HepG2 (cell line): ENCODE measurements at regions not wholly inside any gene's neighbourhood (a gene's known extent, or its start where the extent isn't known, plus 50 kb on each side); places are given as distances from the start of the nearest gene placed in this dataset.

Source experiments
- ATF1 ChIP-seq: IDR thresholded peaks from 2 replicates; pipeline ENCODE4 v1.6.1; 2016; ENCODE audit warnings: mild to moderate bottlenecking, control low read depth
- EEA1 ChIP-seq: sonication (generic); formaldehyde crosslinking; IDR thresholded peaks from 2 replicates; pipeline ENCODE4 v1.5.1; 2020; ENCODE audit warnings: mild to moderate bottlenecking, missing genetic modification reagents, borderline replicate concordance
- GLI4 ChIP-seq: sonication (generic); formaldehyde crosslinking; IDR thresholded peaks from 2 replicates; pipeline ENCODE4 v1.5.1; 2020; ENCODE audit warnings: missing genetic modification reagents, mild to moderate bottlenecking, moderate library complexity, borderline replicate concordance
- HOXA9 ChIP-seq: sonication (generic); formaldehyde crosslinking; IDR thresholded peaks from 2 replicates; pipeline ENCODE4 v1.8.1; 2022; ENCODE audit warnings: missing genetic modification reagents, mild to moderate bottlenecking, moderate library complexity, borderline replicate concordance
- MATR3 ChIP-seq: sonication (generic); formaldehyde crosslinking; IDR thresholded peaks from 2 replicates; pipeline ENCODE4 v1.4.0; 2020; ENCODE audit warnings: missing genetic modification reagents
- MEIS1 ChIP-seq: sonication (generic); formaldehyde crosslinking; IDR thresholded peaks from 2 replicates; pipeline ENCODE4 v1.9.0; 2021; ENCODE audit warnings: mild to moderate bottlenecking, missing genetic modification reagents, moderate library complexity, borderline replicate concordance
- MLLT10 ChIP-seq: sonication (generic); formaldehyde crosslinking; IDR thresholded peaks from 2 replicates; pipeline ENCODE4 v1.4.0; 2020; ENCODE audit warnings: missing genetic modification reagents
- PAXIP1 ChIP-seq: sonication (generic); formaldehyde crosslinking; conservative IDR thresholded peaks from 2 replicates; pipeline ENCODE4 v1.4.0; 2020; ENCODE audit warnings: mild to moderate bottlenecking, missing genetic modification reagents, moderate library complexity
- PLSCR1 ChIP-seq: sonication (generic); formaldehyde crosslinking; IDR thresholded peaks from 2 replicates; pipeline ENCODE4 v1.5.0; 2020; ENCODE audit warnings: missing genetic modification reagents, mild to moderate bottlenecking, borderline replicate concordance
- TRIM22 ChIP-seq: fragments of 450-650 bp; IDR thresholded peaks from 2 replicates; pipeline ENCODE4 v1.6.1; 2017
- ZMYM3 ChIP-seq: sonication (generic); formaldehyde crosslinking; IDR thresholded peaks from 2 replicates; pipeline ENCODE4 v1.5.1; 2020; ENCODE audit warnings: mild to moderate bottlenecking, missing genetic modification reagents
- ZNF138 ChIP-seq: sonication (generic); formaldehyde crosslinking; IDR thresholded peaks from 2 replicates; pipeline ENCODE4 v1.5.0; 2020; ENCODE audit warnings: mild to moderate bottlenecking, low read depth, missing genetic modification reagents
- ZNF180 ChIP-seq: sonication (generic); formaldehyde crosslinking; IDR thresholded peaks from 2 replicates; pipeline ENCODE4 v1.4.0; 2020; ENCODE audit warnings: low read depth, missing genetic modification reagents, borderline replicate concordance
- ZNF232 ChIP-seq: sonication (generic); formaldehyde crosslinking; IDR thresholded peaks from 2 replicates; pipeline ENCODE4 v1.4.0; 2020; ENCODE audit warnings: missing genetic modification reagents, borderline replicate concordance
- ZNF276 ChIP-seq: sonication (generic); formaldehyde crosslinking; IDR thresholded peaks from 2 replicates; pipeline ENCODE4 v1.4.0; 2020; ENCODE audit warnings: mild to moderate bottlenecking, low read depth, missing genetic modification reagents
- ZNF329 ChIP-seq: sonication (generic); formaldehyde crosslinking; IDR thresholded peaks from 2 replicates; pipeline ENCODE4 v1.9.0; 2021; ENCODE audit warnings: low read depth, mild to moderate bottlenecking, missing genetic modification reagents
- ZXDC ChIP-seq: sonication (generic); formaldehyde crosslinking; IDR thresholded peaks from 2 replicates; pipeline ENCODE4 v1.5.0; 2020; ENCODE audit warnings: mild to moderate bottlenecking, missing genetic modification reagents

- TF ChIP-seq PAXIP1, result peak; percentile 93
- no peak for TF ChIP-seq ZXDC (CRISPR knock-in tag)
- no peak for TF ChIP-seq ZNF276 (CRISPR knock-in tag)
- TF ChIP-seq MEIS1 (CRISPR knock-in tag), result peak; percentile 83; the same call in 1 of the 2 replicates
- 0 out of 2 replicates have a peak, but pooled peaks have one; percentile 66 for TF ChIP-seq HOXA9 (CRISPR knock-in tag)
- TF ChIP-seq ATF1 (CRISPR knock-in tag), result peak; percentile 78
- TF ChIP-seq EEA1 (CRISPR knock-in tag), result no peak
- no peak for TF ChIP-seq ZNF329 (CRISPR knock-in tag)
- no peak for TF ChIP-seq MLLT10
- TF ChIP-seq ZNF232 (CRISPR knock-in tag), result no peak
- no peak for TF ChIP-seq ZNF180 (CRISPR knock-in tag)
- no peak for TF ChIP-seq ZMYM3 (CRISPR knock-in tag)
- TF ChIP-seq ZNF138 (CRISPR knock-in tag), result no peak
- TF ChIP-seq GLI4, result no peak
- TF ChIP-seq MATR3 (CRISPR knock-in tag), result no peak
- no peak for TF ChIP-seq PLSCR1
- no peak for TF ChIP-seq TRIM22
These were observed 304.4 kb downstream of the WDR72 start (continued) for GRCh38 chr15:53454843-53455721.
